Mucosa of descending colon (tissue), 3 donors: ENCODE measurements at regions not wholly inside any gene's neighbourhood (a gene's known extent, or its start where the extent isn't known, plus 50 kb on each side); places are given as distances from the start of the nearest gene placed in this dataset.
"Not testable (repeated sequence)": the region's sequence is repeated elsewhere in the genome, so short reads cannot be mapped to it uniquely, and the experiment has no call there.

ENCODE experiments used
- ATAC-seq: fragments of 200-7000 bp; cut with Tn5 transposase; one replicate; pipeline ENCODE4 v1.9.1; 2020; ENCODE audit warnings: mild to moderate bottlenecking, moderate library complexity
- DNase-seq, 3 donors: peaks; one replicate each; pipeline ENCODE4 v3.0.0-alpha.2; 2020
- H3K36me3 ChIP-seq: fragments of 200-600 bp; one replicate; pipeline ENCODE4 v1.8.0; 2021; ENCODE audit warnings: low read depth, mild to moderate bottlenecking
- H3K4me1 ChIP-seq: fragments of 200-600 bp; one replicate; pipeline ENCODE4 v1.8.0; 2021; ENCODE audit warnings: low read depth, mild to moderate bottlenecking
- H3K4me3 ChIP-seq: fragments of 200-600 bp; one replicate; pipeline ENCODE4 v1.8.0; 2021; ENCODE audit warnings: mild to moderate bottlenecking
- H3K9me3 ChIP-seq: fragments of 200-600 bp; one replicate; pipeline ENCODE4 v1.8.0; 2021; ENCODE audit warnings: mild to moderate bottlenecking
- CTCF ChIP-seq: fragments of 200-600 bp; IDR thresholded peaks from one replicate; pipeline ENCODE4 v1.8.0; 2022; ENCODE audit warnings: antibody characterized with exemption, mild to moderate bottlenecking
- intact Hi-C, 2 donors: fragments of 100-400 bp; cut with DNase I in 1 of 2; cut with micrococcal nuclease in 1 of 2; formaldehyde crosslinking; loops; one replicate each; pipeline versions ENCODE4 v1.11.0 to v1.11.1; 2022; cut with DNase I, micrococcal nuclease
- donor health status: DM: no; HTN: no; CAD: no; lungs with moderate emphysema.
- donor health status: DM: no; HTN: no; CAD: no.
- donor health status: DM: no; HTN: yes; CAD: no.

GRCh38 chr13:50463719-50464118 lies 379.8 kb downstream of the DLEU7 start:
- intact Hi-C loops, result no loop called here
- Histone ChIP-seq H3K4me3 (no peak overlapping the region), H3K36me3 (no peaks in the 10 kb centered on the region), H3K4me1 (no peaks in the 10 kb centered on the region), H3K9me3 (no peaks in the 10 kb centered on the region)
- ATAC-seq (no peak), DNase-seq (no peak)
- no peak for TF ChIP-seq CTCF

GRCh38 chr13:50464349-50465251 lies 378.9 kb downstream of the DLEU7 start:
- no peaks in the 10 kb centered on the region for H3K36me3 ChIP-seq
- DNase-seq, result no peak
- H3K4me1 ChIP-seq, result no peaks in the 10 kb centered on the region
- H3K4me3 ChIP-seq, result no peak overlapping the region
- TF ChIP-seq CTCF, result no peak
- intact Hi-C loops, result no loop called here
- no peak for ATAC-seq
- H3K9me3 ChIP-seq, result no peaks in the 10 kb centered on the region

GRCh38 chr13:50466456-50466855 lies 377.0 kb downstream of the DLEU7 start:
- no peak for TF ChIP-seq CTCF
- intact Hi-C loops, result no loop called here
- no peak for ATAC-seq

GRCh38 chr13:50467156-50468110 lies 376.1 kb downstream of the DLEU7 start:
- ATAC-seq, result no peak
- Histone ChIP-seq H3K36me3 (no peaks in the 10 kb centered on the region), H3K4me1 (no peaks in the 10 kb centered on the region), H3K4me3 (no peak overlapping the region), H3K9me3 (no peaks in the 10 kb centered on the region)
- intact Hi-C loops, result no loop called here
- no peak for TF ChIP-seq CTCF
- DNase-seq, result no peak

More at GRCh38 chr13:50466456-50466855, 377.0 kb downstream of the DLEU7 start:
- Histone ChIP-seq H3K4me3 (no peak overlapping the region), H3K9me3 (no peaks in the 10 kb centered on the region), H3K36me3 (no peaks in the 10 kb centered on the region), H3K4me1 (no peaks in the 10 kb centered on the region)
- no peak for DNase-seq

GRCh38 chr13:50468849-50469669 lies 374.4 kb downstream of the DLEU7 start:
- H3K9me3 ChIP-seq, result no peaks in the 10 kb centered on the region
- H3K4me3 ChIP-seq, result no peak overlapping the region
- intact Hi-C loops, result no loop called here
- H3K4me1 ChIP-seq, result no peaks in the 10 kb centered on the region
- ATAC-seq, result no peak
- no peak for TF ChIP-seq CTCF
- no peaks in the 10 kb centered on the region for H3K36me3 ChIP-seq
- no peak for DNase-seq

- DNase-seq, H3K4me1 ChIP-seq, H3K4me3 ChIP-seq, intact Hi-C loops, H3K9me3 ChIP-seq, H3K36me3 ChIP-seq, ATAC-seq: not testable (repeated sequence)
Observed at GRCh38 chr13:50473050-50473449, 370.4 kb downstream of the DLEU7 start.
